ENCODE measurements at regions not wholly inside any gene's neighbourhood (a gene's known extent, or its start where the extent isn't known, plus 50 kb on each side); places are given as distances from the start of the nearest gene placed in this dataset.

DNA sequence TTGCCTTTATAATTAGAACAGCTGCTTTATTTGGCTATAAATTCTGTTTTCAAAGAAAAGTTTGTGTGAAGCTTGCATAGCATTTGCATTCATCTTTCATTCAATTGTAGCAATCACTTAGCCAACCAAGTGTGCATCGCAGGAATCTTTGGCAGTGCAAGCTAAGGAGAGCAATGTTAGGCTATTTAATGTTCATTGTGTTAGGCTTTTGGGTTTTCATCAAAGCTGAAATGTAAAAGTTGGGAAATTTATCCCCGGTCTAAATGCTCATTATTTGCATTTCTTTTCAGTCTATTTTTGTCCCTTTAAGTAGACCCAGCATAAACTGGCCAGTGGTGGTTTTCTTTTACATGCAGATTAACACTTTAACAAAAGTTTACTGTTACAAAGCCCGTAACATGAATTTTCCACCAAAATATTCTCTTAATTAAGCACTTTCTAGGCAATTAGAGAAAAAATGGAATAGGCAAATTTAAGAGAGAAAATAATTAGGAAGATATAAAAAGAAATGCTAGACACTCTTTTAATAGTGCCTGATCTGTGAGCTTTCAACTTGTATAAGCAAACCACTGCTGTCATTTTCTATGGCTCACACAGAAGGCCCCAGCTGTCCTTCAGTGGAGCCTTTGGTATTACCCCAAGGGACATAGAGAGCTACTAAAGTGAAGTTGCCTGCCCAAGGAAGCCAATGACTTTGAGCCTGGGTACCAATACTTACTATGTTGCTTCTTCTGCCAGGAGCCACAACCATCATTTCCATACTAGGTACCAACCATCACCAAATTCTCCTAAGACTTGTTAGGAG, 898.9 kb upstream of the SEL1L start:
- Histone ChIP-seq H3K36me3 (no peaks in the 10 kb centered on the region), H3K27me3 (no peaks in the 10 kb centered on the region), H3K9me3 (no peaks in the 10 kb centered on the region), H3K4me1 (no peaks in the 10 kb centered on the region), H3K4me3 (replicated peaks in 1 of 3) (no peak overlapping the region), H3K27ac (no peak overlapping the region)
- intact Hi-C loops (cut with DNase I) = no loop called here
- WGBS, 2 donors = 58 to 68% methylated on average over 3 of the region's 3 CpGs
- TF ChIP-seq, protein P1, sequence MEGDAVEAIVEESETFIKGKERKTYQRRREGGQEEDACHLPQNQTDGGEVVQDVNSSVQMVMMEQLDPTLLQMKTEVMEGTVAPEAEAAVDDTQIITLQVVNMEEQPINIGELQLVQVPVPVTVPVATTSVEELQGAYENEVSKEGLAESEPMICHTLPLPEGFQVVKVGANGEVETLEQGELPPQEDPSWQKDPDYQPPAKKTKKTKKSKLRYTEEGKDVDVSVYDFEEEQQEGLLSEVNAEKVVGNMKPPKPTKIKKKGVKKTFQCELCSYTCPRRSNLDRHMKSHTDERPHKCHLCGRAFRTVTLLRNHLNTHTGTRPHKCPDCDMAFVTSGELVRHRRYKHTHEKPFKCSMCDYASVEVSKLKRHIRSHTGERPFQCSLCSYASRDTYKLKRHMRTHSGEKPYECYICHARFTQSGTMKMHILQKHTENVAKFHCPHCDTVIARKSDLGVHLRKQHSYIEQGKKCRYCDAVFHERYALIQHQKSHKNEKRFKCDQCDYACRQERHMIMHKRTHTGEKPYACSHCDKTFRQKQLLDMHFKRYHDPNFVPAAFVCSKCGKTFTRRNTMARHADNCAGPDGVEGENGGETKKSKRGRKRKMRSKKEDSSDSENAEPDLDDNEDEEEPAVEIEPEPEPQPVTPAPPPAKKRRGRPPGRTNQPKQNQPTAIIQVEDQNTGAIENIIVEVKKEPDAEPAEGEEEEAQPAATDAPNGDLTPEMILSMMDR (IDR thresholded peaks at IDR 0.05) = no peak
- TF ChIP-seq POLR2A (IDR thresholded peaks at IDR 0.05) = no peak
- DNase-seq = no peak

DNA sequence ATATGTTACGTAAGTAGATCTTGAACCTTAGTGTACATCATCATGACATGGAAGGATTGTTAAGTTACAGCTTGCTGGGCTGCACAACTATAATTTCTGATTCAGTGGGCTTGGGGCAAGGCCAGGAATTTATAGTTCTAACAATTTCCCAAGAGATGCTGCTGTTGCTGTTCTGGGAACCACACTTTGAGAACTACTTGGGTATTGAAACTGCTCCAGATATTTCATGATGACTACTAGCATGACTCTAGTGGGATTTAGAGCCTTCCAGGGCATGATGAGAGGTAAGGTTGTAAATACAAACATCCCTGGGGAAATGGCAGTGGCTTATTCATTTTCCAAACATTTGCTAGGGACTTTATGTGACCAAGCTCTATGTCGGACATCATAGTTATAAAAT, 904.8 kb upstream of the SEL1L start:
- 85 to 93% methylated on average over 2 of the region's 2 CpGs for WGBS, 2 donors
- Histone ChIP-seq H3K27ac (no peak overlapping the region), H3K4me3 (replicated peaks in 1 of 3) (no peak overlapping the region), H3K9me3 (no peaks in the 10 kb centered on the region), H3K4me1 (no peaks in the 10 kb centered on the region), H3K36me3 (no peaks in the 10 kb centered on the region), H3K27me3 (no peaks in the 10 kb centered on the region)
- no peak for DNase-seq
- intact Hi-C loops (cut with DNase I) = no loop called here
- no peak for TF ChIP-seq POLR2A (IDR thresholded peaks at IDR 0.05)
- TF ChIP-seq, protein P1 (IDR thresholded peaks at IDR 0.05) = no peak

DNA sequence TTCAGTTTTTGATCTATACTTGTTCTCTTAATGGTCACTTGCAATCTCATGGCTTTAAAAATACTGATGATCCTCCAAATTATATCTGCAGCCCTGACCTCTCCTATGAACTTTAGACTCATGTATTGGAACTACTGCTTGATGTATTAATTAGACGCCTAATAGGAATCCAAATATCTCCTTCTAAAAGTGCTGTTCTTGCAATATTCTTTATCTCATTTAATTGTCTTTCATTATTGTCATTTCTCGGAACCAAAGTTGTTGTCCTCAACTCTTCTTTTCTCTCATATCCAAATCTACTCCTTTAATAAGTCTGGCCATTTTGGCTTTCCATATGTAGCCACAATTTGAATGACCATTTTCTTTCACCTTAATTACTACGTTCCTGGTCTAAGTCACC, 907.6 kb upstream of the SEL1L start:
- H3K27ac ChIP-seq = no peak overlapping the region
- no peaks in the 10 kb centered on the region for H3K9me3 ChIP-seq
- intact Hi-C loops (cut with DNase I) = no loop called here
- no peaks in the 10 kb centered on the region for H3K36me3 ChIP-seq
- no peaks in the 10 kb centered on the region for H3K4me1 ChIP-seq
- no peak for DNase-seq
- H3K27me3 ChIP-seq = no peaks in the 10 kb centered on the region
- WGBS, 2 donors = 84 to 98% methylated on average over 3 of the region's 3 CpGs
- TF ChIP-seq, protein P1 (IDR thresholded peaks at IDR 0.05) = no peak
- H3K4me3 ChIP-seq (replicated peaks in 1 of 3) = no peak overlapping the region

DNA sequence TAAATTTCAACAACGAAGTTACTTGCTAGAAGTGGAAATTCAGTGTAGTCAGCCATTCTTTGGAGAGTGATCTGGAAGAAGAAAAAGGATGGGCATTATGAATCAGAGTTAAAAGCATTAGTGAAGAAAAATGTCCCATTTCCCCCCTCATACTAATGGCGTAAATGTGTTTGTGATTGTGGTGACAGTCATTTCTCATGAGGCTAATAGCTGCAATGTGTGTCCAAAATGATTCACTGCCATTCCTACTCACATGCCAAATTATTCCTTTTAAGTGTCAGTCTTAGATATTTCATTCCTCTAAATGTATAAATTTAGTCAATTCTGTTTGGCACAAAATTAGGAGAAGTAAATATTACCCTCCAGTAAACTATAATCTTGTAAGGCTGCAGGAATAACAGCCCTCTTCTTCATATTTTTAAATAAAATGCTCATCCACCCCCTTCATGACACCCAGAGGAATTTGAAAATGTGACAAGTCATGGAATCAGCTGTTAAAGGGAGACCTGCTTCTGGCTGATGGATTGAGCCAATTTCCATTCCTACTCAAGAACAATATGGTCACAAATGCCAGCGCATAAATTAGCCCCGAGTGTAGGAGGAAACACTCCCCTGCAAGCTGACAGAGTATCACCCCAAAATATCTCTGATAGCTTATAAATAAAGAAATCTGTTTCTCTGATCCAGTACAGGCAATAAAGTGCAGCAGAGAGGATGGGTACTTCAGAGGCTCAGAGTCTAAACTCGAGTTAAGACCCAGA, 912.3 kb upstream of the SEL1L start:
- no peak for DNase-seq
- Histone ChIP-seq H3K9me3 (no peaks in the 10 kb centered on the region), H3K27ac (no peak overlapping the region), H3K4me3 (replicated peaks in 1 of 3) (no peak overlapping the region), H3K36me3 (no peaks in the 10 kb centered on the region), H3K27me3 (no peaks in the 10 kb centered on the region), H3K4me1 (no peaks in the 10 kb centered on the region)
- TF ChIP-seq POLR2A (IDR thresholded peaks at IDR 0.05) = no peak
- TF ChIP-seq, protein P1 (IDR thresholded peaks at IDR 0.05) = no peak
- WGBS, 2 donors = 75 to 85% methylated on average over 5 of the region's 5 CpGs
- intact Hi-C loops (cut with DNase I) = no loop called here

DNA sequence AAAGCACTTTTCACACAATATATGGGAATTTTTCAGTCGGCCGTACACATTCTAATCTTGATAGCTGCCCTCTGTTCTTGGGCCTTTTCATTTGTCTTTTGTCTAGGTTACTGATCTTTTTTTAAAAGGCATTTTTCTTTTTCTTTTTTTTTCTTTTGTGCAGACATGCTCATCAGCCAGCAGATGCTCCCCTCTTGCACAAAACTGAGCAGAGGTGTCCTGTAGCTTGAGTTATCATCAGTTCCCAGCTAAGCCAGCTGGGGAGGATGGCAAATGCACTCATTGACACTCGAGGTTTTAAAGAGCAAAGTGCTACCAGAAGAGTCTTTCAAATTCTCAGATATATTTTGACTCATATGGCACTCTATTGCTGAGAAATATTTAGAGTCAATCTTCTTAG, 913.9 kb upstream of the SEL1L start:
- H3K4me1 ChIP-seq = no peaks in the 10 kb centered on the region
- no peaks in the 10 kb centered on the region for H3K36me3 ChIP-seq
- no peak overlapping the region for H3K4me3 ChIP-seq (replicated peaks in 1 of 3)
- no peak for DNase-seq
- TF ChIP-seq POLR2A (IDR thresholded peaks at IDR 0.05) = no peak
- TF ChIP-seq, protein P1 (IDR thresholded peaks at IDR 0.05) = peak in 3 of 6 experiments; percentile 3 to 40 (median 23)
- H3K9me3 ChIP-seq = no peaks in the 10 kb centered on the region
- intact Hi-C loops (cut with DNase I) = no loop called here
- no peaks in the 10 kb centered on the region for H3K27me3 ChIP-seq
- H3K27ac ChIP-seq = no peak overlapping the region
- 68 to 69% methylated on average over 3 of the region's 3 CpGs for whole genome bisulfite sequencing, 2 donors
